ENCODE measurements at regions not wholly inside any gene's neighbourhood (a gene's known extent, or its start where the extent isn't known, plus 50 kb on each side); places are given as distances from the start of the nearest gene placed in this dataset.

GRCh38 chr12:13368431-13368830 is 171.9 kb downstream of the EMP1 start:
- DNase-seq = no peak
- Histone ChIP-seq H2BK20ac (ENCODE audit: low read depth, low read length) (no peak overlapping the region), H3K79me1 (ENCODE audit: low read depth in 1 of 2, low read length in 2 of 2) (no peaks in the 10 kb centered on the region), H4K8ac (ENCODE audit: low read depth in 2 of 2, low read length in 2 of 2) (no peak overlapping the region), H3K14ac (replicated peaks; ENCODE audit: low read depth, low read length) (no peak overlapping the region), H2BK15ac (ENCODE audit: low read depth, low read length) (no peak overlapping the region), H2BK120ac (ENCODE audit: low read depth, low read length) (no peak overlapping the region), H4K5ac (ENCODE audit: low read depth, low read length) (no peak overlapping the region), H3K9ac (ENCODE audit: low read depth, low read length) (no peak overlapping the region), H4K91ac (ENCODE audit: insufficient read depth, low read depth, low read length) (no peak overlapping the region), H4K20me1 (ENCODE audit: insufficient read depth, low read length) (no peaks in the 10 kb centered on the region), H3K4me2 (ENCODE audit: low read depth, low read length) (no peak overlapping the region), H3K23ac (ENCODE audit: low read depth, low read length) (no peak overlapping the region), H2AFZ (replicated peaks; ENCODE audit: low read length, poor library complexity) (no peak overlapping the region), H3K4ac (ENCODE audit: low read depth, low read length) (no peak overlapping the region), H3K27me3 (ENCODE audit: control insufficient read depth, insufficient read depth, low read length) (0 out of 2 replicates have a peak, but pooled peaks cover 2% of the 10 kb centered on the region), H2AK5ac (ENCODE audit: low read depth, low read length) (no peak overlapping the region), H2BK5ac (ENCODE audit: low read depth, low read length, poor library complexity, severe bottlenecking) (no peak overlapping the region), H3K27ac (ENCODE audit: insufficient read depth, low read length) (no peak overlapping the region), H3K36me3 (ENCODE audit: control insufficient read depth, insufficient read depth, low read length) (no peaks in the 10 kb centered on the region), H3K4me1 (ENCODE audit: control insufficient read depth, insufficient read depth, low read length) (no peaks in the 10 kb centered on the region), H3K9me1 (ENCODE audit: insufficient read depth, low read length) (no peaks in the 10 kb centered on the region), H2AK9ac (replicated peaks; ENCODE audit: low read depth, low read length, poor library complexity) (no peak overlapping the region), H3K18ac (ENCODE audit: low read depth, low read length) (no peak overlapping the region), H3K56ac (ENCODE audit: extremely low read depth, insufficient read depth, low read length) (no peak overlapping the region), H3K9me3 (ENCODE audit: control insufficient read depth, insufficient read depth, low read length) (no peaks in the 10 kb centered on the region), H3K4me3 (ENCODE audit: insufficient read depth, low read depth, low read length) (no peak overlapping the region)
- POLR2A ChIA-PET (ENCODE audit: unreplicated experiment) = no interaction called here
- in situ Hi-C loops (cut with MboI; ENCODE audit: low sequenced_read_pairs) (no loop called here), intact Hi-C loops (cut with micrococcal nuclease) (no loop called here), dilution Hi-C loops (cut with HindIII; ENCODE audit: low sequenced_read_pairs, unreplicated experiment) (no loop called here)
- whole genome bisulfite sequencing, 2 experiments (ENCODE audit: extremely low coverage in 2 of 2, insufficient read length in 1 of 2) = no CpG with 5 or more reads among the region's 1 CpG
- no peak for ATAC-seq (ENCODE audit: low read depth)
- TF ChIP-seq, protein P1, sequence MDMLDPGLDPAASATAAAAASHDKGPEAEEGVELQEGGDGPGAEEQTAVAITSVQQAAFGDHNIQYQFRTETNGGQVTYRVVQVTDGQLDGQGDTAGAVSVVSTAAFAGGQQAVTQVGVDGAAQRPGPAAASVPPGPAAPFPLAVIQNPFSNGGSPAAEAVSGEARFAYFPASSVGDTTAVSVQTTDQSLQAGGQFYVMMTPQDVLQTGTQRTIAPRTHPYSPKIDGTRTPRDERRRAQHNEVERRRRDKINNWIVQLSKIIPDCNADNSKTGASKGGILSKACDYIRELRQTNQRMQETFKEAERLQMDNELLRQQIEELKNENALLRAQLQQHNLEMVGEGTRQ (IDR thresholded peaks at IDR 0.05; ENCODE audit: low read depth, low read length) = no peak
- TF ChIP-seq RCOR1 (IDR thresholded peaks at IDR 0.05; ENCODE audit: insufficient replicate concordance, low read length) (no peak), CTCF (conservative IDR thresholded peaks at IDR 0.05; ENCODE audit: low read depth, low read length) (no peak), MXI1 (IDR thresholded peaks at IDR 0.05; ENCODE audit: borderline replicate concordance, low read depth, low read length) (no peak), BHLHE40 (IDR thresholded peaks at IDR 0.05; ENCODE audit: low read depth, low read length) (no peak), SMC3 (IDR thresholded peaks at IDR 0.05; ENCODE audit: low read depth, low read length) (no peak), CHD1 (IDR thresholded peaks at IDR 0.05; ENCODE audit: low read depth, low read length) (no peak), MAFK (IDR thresholded peaks at IDR 0.05; ENCODE audit: low read depth, low read length) (no peak), RAD21 (IDR thresholded peaks at IDR 0.05; ENCODE audit: low read length) (no peak), CEBPB (IDR thresholded peaks at IDR 0.05; ENCODE audit: low read depth, low read length) (no peak), NFE2L2 (IDR thresholded peaks at IDR 0.05; ENCODE audit: low read depth, low read length) (no peak), MAZ (IDR thresholded peaks at IDR 0.05; ENCODE audit: borderline replicate concordance, low read depth, low read length) (no peak), POLR2A (IDR thresholded peaks at IDR 0.05; ENCODE audit: low read depth, low read length) (no peak), RFX5 (IDR thresholded peaks at IDR 0.05; ENCODE audit: low read depth, low read length) (no peak), ELK1 (IDR thresholded peaks at IDR 0.05; ENCODE audit: borderline replicate concordance, low read depth, low read length) (no peak)
- CTCF ChIA-PET = no interaction called here
- no TSS peak for BruUV-seq (replicated peaks)

Measured in IMR-90 (cell line).